ENCODE measurements at regions not wholly inside any gene's neighbourhood (a gene's known extent, or its start where the extent isn't known, plus 50 kb on each side); places are given as distances from the start of the nearest gene placed in this dataset.
"Not testable (repeated sequence)": the region's sequence is repeated elsewhere in the genome, so short reads cannot be mapped to it uniquely, and the experiment has no call there.

DNA sequence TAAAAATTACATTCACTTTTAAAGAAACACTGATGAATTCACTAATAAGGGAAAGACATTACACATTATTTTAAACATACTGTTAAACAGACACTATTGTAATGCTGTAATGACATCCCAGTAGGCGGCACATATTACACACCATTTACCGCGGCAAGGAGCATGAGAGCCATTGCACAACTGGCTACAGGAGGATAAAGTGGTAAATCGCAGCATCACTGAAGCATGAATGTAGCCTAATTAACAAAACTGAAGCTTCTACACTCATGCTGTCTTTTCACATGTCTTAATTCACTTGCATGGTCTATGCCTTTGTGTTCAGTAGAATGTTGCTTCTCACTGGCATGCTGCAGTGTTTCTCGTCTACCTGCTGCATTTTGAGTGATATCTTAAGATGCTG is 1046.0 kb downstream of the MRPL39 start:
- no peaks in the 10 kb centered on the region for H3K27me3 Mint-ChIP-seq
- ATAC-seq (no peak), DNase-seq (no peak)
- Histone ChIP-seq H3K36me3 (ENCODE audit: control insufficient read depth in 2 of 3, insufficient read depth in 3 of 3, low read length in 3 of 3) (no peaks in the 10 kb centered on the region), H3K9me3 (ENCODE audit: control insufficient read depth in 2 of 3, low read length in 3 of 3) (no peaks in the 10 kb centered on the region), H3K4me3 (ENCODE audit: low read length) (no peak overlapping the region), H3K4me1 (ENCODE audit: control insufficient read depth in 2 of 2, insufficient read depth in 2 of 2, low read length in 2 of 2) (no peaks in the 10 kb centered on the region), H3K27ac (ENCODE audit: low read depth, low read length) (no peak overlapping the region), H3K27me3 (ENCODE audit: control insufficient read depth in 2 of 2, insufficient read depth in 2 of 2, low read length in 2 of 2) (no peaks in the 10 kb centered on the region)
- CTCF ChIA-PET, result no interaction called here
- H3K4me1 Mint-ChIP-seq, result no peaks in the 10 kb centered on the region
- POLR2A ChIA-PET, result no interaction called here
- peaks cover 1 to 31% (median 12%) of the 10 kb centered on the region in 11 donors for H3K9me3 Mint-ChIP-seq
- no peak overlapping the region for H3K27ac Mint-ChIP-seq
- H3K36me3 Mint-ChIP-seq, result no peaks in the 10 kb centered on the region
- no peak overlapping the region for H3K4me3 Mint-ChIP-seq
- intact Hi-C loops (cut with micrococcal nuclease), result no loop called here

DNA sequence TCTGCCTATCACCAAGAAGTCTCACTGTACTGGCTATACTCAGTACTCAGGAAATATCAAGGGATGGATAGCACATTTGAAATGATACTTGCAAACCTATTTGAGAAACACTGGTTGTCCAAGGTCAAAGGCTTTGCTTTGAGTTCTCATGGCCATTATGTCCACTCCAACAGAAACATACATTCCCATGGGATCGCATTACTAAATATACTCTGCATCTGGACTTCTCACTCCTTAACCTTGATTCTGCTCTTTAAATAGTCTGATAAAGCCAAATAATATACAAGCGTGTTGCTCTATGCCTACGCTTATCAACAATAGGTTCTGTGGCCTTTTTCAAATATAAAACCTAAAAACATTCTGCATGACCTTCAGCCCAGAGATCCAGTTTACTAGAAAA is 1054.8 kb downstream of the MRPL39 start:
- Mint-ChIP-seq H3K4me3 (no peak overlapping the region), H3K36me3 (peaks cover 0 to 5% (median 0%) of the 10 kb centered on the region in 5 donors), H3K27me3 (peaks cover 0 to 3% (median 0%) of the 10 kb centered on the region in 5 donors), H3K9me3 (peaks cover under 1 to 17% (median 5%) of the 10 kb centered on the region in 11 donors), H3K27ac (no peak overlapping the region), H3K4me1 (no peaks in the 10 kb centered on the region)
- DNase-seq (no peak), ATAC-seq (no peak)
- no peaks in the 10 kb centered on the region for H3K36me3 ChIP-seq (ENCODE audit: control insufficient read depth in 2 of 3, insufficient read depth in 3 of 3, low read length in 3 of 3)
- intact Hi-C loops (cut with micrococcal nuclease), result no loop called here
- no peaks in the 10 kb centered on the region for H3K4me1 ChIP-seq (ENCODE audit: control insufficient read depth in 2 of 2, insufficient read depth in 2 of 2, low read length in 2 of 2)
- CTCF ChIA-PET, result no interaction called here
- POLR2A ChIA-PET, result no interaction called here
- H3K27me3 ChIP-seq (ENCODE audit: control insufficient read depth in 2 of 2, insufficient read depth in 2 of 2, low read length in 2 of 2), result no peaks in the 10 kb centered on the region
- no peak overlapping the region for H3K4me3 ChIP-seq (ENCODE audit: low read length)
- H3K27ac ChIP-seq (ENCODE audit: low read depth, low read length), result no peak overlapping the region
- H3K9me3 ChIP-seq (ENCODE audit: control insufficient read depth in 2 of 3, low read length in 3 of 3), result no peaks in the 10 kb centered on the region

DNA sequence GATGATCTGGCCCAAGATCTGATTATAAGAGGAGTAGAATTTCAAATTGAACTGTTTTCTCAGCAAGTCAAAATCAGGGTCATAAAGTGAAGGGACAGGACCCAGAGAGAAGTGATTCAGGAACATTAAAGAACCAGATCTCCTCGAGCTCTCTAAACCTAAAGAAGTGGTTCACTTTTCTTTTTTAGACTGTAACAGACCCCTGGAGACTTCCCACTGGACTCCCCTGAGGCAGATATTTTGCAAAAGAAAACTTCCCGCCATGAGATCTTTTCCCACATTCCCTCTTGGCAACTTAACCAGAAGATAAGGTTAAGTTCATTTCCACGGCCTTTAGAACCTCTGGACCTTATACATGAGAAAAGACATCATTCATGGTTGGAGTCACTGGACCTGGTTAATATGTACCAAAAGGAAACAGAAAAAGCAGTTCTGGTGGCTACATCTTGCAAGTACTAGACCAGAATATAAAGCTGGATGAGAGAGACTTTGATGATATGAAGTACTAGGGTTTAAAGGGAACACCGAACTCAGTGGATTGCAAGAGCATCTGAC is 1061.4 kb downstream of the MRPL39 start:
- ChIA-PET POLR2A (no interaction called here), CTCF (no interaction called here)
- Histone ChIP-seq H3K9me3 (ENCODE audit: control insufficient read depth in 2 of 3, low read length in 3 of 3) (no peaks in the 10 kb centered on the region), H3K36me3 (ENCODE audit: control insufficient read depth in 2 of 3, insufficient read depth in 3 of 3, low read length in 3 of 3) (no peaks in the 10 kb centered on the region), H3K27ac (ENCODE audit: low read depth, low read length) (no peak overlapping the region), H3K27me3 (ENCODE audit: control insufficient read depth in 2 of 2, insufficient read depth in 2 of 2, low read length in 2 of 2) (no peaks in the 10 kb centered on the region), H3K4me3 (ENCODE audit: low read length) (no peak overlapping the region), H3K4me1 (ENCODE audit: control insufficient read depth in 2 of 2, insufficient read depth in 2 of 2, low read length in 2 of 2) (no peaks in the 10 kb centered on the region)
- H3K36me3 Mint-ChIP-seq, result no peaks in the 10 kb centered on the region
- H3K9me3 Mint-ChIP-seq, result peaks cover 0 to 2% (median 0%) of the 10 kb centered on the region in 11 donors
- no peaks in the 10 kb centered on the region for H3K27me3 Mint-ChIP-seq
- DNase-seq (no peak), ATAC-seq (no peak)
- no peaks in the 10 kb centered on the region for H3K4me1 Mint-ChIP-seq
- H3K27ac Mint-ChIP-seq, result no peak overlapping the region
- no peak overlapping the region for H3K4me3 Mint-ChIP-seq
- intact Hi-C loops (cut with micrococcal nuclease), result no loop called here

DNA sequence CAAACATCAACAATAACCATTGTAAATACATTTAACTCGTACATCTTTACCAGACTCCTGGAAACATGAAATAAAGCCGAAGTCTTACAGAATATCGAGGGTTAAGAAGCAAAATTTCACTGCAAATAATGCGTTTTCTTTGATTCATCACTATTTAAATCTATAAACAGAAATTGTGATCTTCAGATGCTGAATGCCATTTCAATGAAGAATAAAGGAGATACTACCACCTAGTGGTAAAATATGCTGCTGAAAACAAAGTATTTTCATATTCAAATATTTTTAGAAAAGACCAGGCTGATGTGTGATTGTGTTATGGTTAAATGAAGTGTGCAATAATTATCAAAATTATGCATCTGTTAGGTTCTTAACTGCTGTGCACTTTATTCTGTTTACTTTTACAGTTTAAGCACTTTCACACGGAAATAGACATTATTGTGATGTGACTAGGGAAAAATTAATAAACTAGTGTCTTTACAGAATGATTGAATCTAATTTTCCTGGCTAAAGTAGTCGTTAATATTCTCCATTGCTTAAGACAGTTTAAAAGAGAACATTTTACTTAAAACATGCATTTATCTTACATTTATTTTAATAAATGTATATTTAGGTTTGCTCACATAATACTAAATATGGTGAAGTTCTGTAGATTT is 1093.1 kb downstream of the MRPL39 start:
- intact Hi-C loops (cut with micrococcal nuclease), result loop anchor here (1.0 to 10.0 kb wide), 8 partner anchors 139 to 873 kb away; no protein-coding TSS in a partner anchor
- Mint-ChIP-seq H3K4me3 (no peak overlapping the region), H3K4me1 (no peaks in the 10 kb centered on the region), H3K36me3 (no peaks in the 10 kb centered on the region), H3K27ac (no peak overlapping the region), H3K27me3 (no peaks in the 10 kb centered on the region), H3K9me3 (no peaks in the 10 kb centered on the region)
- CTCF ChIA-PET, result interaction anchor here (0.9 kb wide), 1 partner anchor 658 kb away, joined by 3 read pairs; no protein-coding TSS in a partner anchor
- Histone ChIP-seq H3K4me3 (ENCODE audit: low read length) (no peak overlapping the region), H3K27me3 (ENCODE audit: control insufficient read depth in 2 of 2, insufficient read depth in 2 of 2, low read length in 2 of 2) (no peaks in the 10 kb centered on the region), H3K36me3 (ENCODE audit: control insufficient read depth in 2 of 3, insufficient read depth in 3 of 3, low read length in 3 of 3) (no peaks in the 10 kb centered on the region), H3K27ac (ENCODE audit: low read depth, low read length) (no peak overlapping the region), H3K4me1 (ENCODE audit: control insufficient read depth in 2 of 2, insufficient read depth in 2 of 2, low read length in 2 of 2) (no peaks in the 10 kb centered on the region), H3K9me3 (ENCODE audit: control insufficient read depth in 2 of 3, low read length in 3 of 3) (no peaks in the 10 kb centered on the region)
- POLR2A ChIA-PET, result no interaction called here
- peak in 3 of 9 donors; percentile 4 to 7 (median 4) for DNase-seq
- ATAC-seq, result no peak

DNA sequence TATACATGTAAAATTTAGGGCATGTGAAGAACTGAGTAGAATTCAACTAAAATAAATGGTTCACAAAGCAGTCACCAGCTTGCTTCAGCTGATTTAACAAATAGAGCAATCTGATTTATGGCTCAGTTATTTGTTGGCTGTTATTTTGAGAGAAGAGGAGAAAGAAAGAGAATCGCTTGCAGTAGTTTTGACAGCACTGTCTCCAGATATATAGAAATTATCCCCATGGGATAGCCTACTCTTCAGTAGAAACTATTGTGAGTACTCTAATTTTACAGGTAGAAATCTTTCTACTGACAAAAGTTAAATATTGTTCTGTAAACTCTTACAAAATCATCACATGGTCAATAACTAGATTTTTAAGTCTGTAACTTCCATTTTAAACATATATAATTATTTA is 1098.2 kb downstream of the MRPL39 start:
- Histone ChIP-seq H3K36me3 (ENCODE audit: control insufficient read depth in 2 of 3, insufficient read depth in 3 of 3, low read length in 3 of 3) (no peaks in the 10 kb centered on the region), H3K4me3 (ENCODE audit: low read length) (no peak overlapping the region), H3K27me3 (ENCODE audit: control insufficient read depth in 2 of 2, insufficient read depth in 2 of 2, low read length in 2 of 2) (no peaks in the 10 kb centered on the region), H3K4me1 (ENCODE audit: control insufficient read depth in 2 of 2, insufficient read depth in 2 of 2, low read length in 2 of 2) (no peaks in the 10 kb centered on the region), H3K27ac (ENCODE audit: low read depth, low read length) (no peak overlapping the region), H3K9me3 (ENCODE audit: control insufficient read depth in 2 of 3, low read length in 3 of 3) (no peaks in the 10 kb centered on the region)
- Mint-ChIP-seq H3K4me1 (no peaks in the 10 kb centered on the region), H3K27ac (no peak overlapping the region), H3K4me3 (no peak overlapping the region), H3K36me3 (peaks cover 0 to 13% (median 6%) of the 10 kb centered on the region in 5 donors), H3K27me3 (no peaks in the 10 kb centered on the region), H3K9me3 (peaks cover 0 to 15% (median 8%) of the 10 kb centered on the region in 11 donors)
- no peak for DNase-seq
- ATAC-seq, result no peak
- POLR2A ChIA-PET, result no interaction called here
- intact Hi-C loops (cut with micrococcal nuclease), result loop anchor here in 1 of 2 donors (10.0 kb wide), 1 partner anchor 64 kb away; no protein-coding TSS in a partner anchor
- CTCF ChIA-PET, result no interaction called here

DNA sequence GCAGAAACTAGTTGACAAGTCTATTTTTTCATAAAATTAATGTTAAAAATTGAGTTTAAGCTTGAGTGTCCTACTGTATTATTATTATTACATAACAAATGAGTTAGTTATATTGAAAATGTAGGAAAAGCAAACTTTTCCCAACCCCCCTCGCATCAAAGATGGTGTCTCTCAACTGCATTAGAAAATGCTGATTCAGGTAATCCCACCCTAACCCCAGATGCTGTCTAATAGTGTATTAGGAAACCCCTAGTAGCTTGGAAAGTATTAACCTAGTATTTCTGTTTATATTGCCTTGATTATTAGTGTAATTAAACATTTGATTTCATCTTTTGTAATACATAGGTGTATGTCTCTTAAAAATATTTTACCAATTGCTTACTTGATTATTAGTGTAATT is 1120.3 kb downstream of the MRPL39 start:
- no peaks in the 10 kb centered on the region for H3K36me3 ChIP-seq (ENCODE audit: control insufficient read depth in 2 of 3, insufficient read depth in 3 of 3, low read length in 3 of 3)
- no peaks in the 10 kb centered on the region for H3K9me3 ChIP-seq (ENCODE audit: control insufficient read depth in 2 of 3, low read length in 3 of 3)
- Mint-ChIP-seq H3K27ac (no peak overlapping the region), H3K4me1 (no peaks in the 10 kb centered on the region), H3K9me3 (peaks cover 0 to 2% (median 0%) of the 10 kb centered on the region in 11 donors), H3K4me3 (no peak overlapping the region), H3K36me3 (peaks cover 0 to 18% (median 0%) of the 10 kb centered on the region in 5 donors), H3K27me3 (no peaks in the 10 kb centered on the region)
- ChIA-PET POLR2A (no interaction called here), CTCF (interaction anchor here (0.6 kb wide), 1 partner anchor 419 kb away, joined by 3 read pairs; no protein-coding TSS in a partner anchor)
- no peak for ATAC-seq
- H3K4me1 ChIP-seq (ENCODE audit: control insufficient read depth in 2 of 2, insufficient read depth in 2 of 2, low read length in 2 of 2), result no peaks in the 10 kb centered on the region
- intact Hi-C loops (cut with micrococcal nuclease), result no loop called here
- no peak for DNase-seq
- no peak overlapping the region for H3K27ac ChIP-seq (ENCODE audit: low read depth, low read length)
- H3K27me3 ChIP-seq (ENCODE audit: control insufficient read depth in 2 of 2, insufficient read depth in 2 of 2, low read length in 2 of 2), result no peaks in the 10 kb centered on the region
- no peak overlapping the region for H3K4me3 ChIP-seq (ENCODE audit: low read length)

DNA sequence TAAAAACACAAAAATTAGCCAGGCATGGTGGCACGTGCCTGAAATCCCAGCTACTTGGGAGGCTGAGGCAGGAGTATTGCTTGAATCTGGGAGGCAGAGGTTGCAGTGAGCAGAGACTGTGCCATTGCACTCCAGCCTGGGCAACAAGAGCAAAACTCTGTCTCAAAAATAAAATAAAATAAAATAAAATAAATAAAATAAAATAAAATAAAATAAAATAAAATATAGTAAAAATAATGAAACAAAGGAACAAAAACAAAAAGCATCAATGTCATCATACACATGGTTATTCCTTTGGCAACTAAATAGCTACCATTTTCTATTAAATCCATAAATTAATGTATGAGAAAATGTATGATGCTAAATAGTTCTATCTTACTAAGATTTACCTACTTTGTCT is 1123.9 kb downstream of the MRPL39 start:
- H3K4me1 ChIP-seq (ENCODE audit: control insufficient read depth in 2 of 2, insufficient read depth in 2 of 2, low read length in 2 of 2); H3K36me3 Mint-ChIP-seq; intact Hi-C loops (cut with micrococcal nuclease); H3K27ac Mint-ChIP-seq; H3K36me3 ChIP-seq (ENCODE audit: control insufficient read depth in 2 of 3, insufficient read depth in 3 of 3, low read length in 3 of 3); H3K9me3 Mint-ChIP-seq; H3K4me1 Mint-ChIP-seq; H3K4me3 Mint-ChIP-seq; H3K4me3 ChIP-seq (ENCODE audit: low read length); H3K27me3 ChIP-seq (ENCODE audit: control insufficient read depth in 2 of 2, insufficient read depth in 2 of 2, low read length in 2 of 2); H3K27me3 Mint-ChIP-seq; H3K27ac ChIP-seq (ENCODE audit: low read depth, low read length); H3K9me3 ChIP-seq (ENCODE audit: control insufficient read depth in 2 of 3, low read length in 3 of 3); CTCF ChIA-PET; DNase-seq; POLR2A ChIA-PET; ATAC-seq: not testable (repeated sequence)
